ENCODE measurements at regions not wholly inside any gene's neighbourhood (a gene's known extent, or its start where the extent isn't known, plus 50 kb on each side); places are given as distances from the start of the nearest gene placed in this dataset.
A peak's percentile ranks its signal among the peaks of the same experiment; 100 is the strongest.

DNA sequence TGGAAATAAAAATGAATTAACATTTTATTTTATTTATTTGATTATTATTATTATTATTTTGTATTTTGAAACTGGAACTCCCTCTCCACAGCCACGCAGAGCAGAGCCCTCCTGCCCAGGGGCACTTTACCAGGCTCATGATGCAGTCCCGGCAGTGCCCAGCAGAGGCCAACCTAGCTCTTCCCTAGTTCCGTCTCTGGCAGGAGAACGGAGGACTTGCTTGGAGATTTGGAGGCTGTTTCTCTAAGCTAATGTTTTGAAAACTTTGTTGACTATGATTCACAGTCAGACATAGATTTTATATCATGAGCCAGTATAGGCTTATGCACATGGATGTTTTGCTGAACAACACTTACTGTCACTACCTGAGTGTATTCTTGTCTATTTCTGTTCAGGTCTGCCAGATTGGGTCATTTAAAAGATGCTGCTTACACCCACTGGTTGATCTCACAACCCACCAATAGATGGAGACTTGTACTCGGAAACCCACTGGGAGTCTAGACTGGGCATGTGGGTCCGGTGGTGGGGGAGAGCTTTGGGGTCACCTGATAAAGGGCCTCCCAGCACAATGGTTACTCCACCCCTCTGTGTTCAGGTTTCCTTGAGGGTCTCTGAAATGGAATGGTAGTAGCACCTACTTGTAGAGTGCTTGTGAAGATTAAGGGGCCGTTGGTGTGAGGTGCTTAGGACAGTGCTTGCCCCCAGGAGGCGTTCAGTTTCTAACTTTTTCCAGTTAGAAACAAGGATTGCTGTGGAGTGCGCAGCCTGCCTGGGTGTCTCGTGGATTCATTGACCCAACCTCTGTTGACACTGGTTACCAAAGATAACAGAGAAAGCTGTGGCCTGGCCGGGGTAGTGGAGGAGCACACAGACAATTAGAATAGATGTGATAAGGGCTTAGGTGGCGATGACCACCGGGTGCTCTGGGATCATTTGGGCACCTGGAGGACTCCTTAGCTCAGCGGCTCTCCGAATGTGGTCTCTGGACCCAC is 177.3 kb downstream of the HAUS1 start (continued):
- TF ChIP-seq REST (IDR thresholded peaks at IDR 0.05; ENCODE audit: borderline replicate concordance) (peak; percentile 29; the same call in 1 of the 2 replicates), REST (CRISPR knock-in tag; IDR thresholded peaks at IDR 0.05; ENCODE audit: low read depth) (no peak), ZNF274 (IDR thresholded peaks at IDR 0.05; ENCODE audit: borderline replicate concordance, low read depth, low read length) (no peak), RBM17 (IDR thresholded peaks at IDR 0.05; ENCODE audit: borderline replicate concordance, low read depth, low read length) (no peak), FOXJ3 (CRISPR knock-in tag; IDR thresholded peaks at IDR 0.05) (peak; percentile 26; the same call in 1 of the 2 replicates), SMC3 (conservative IDR thresholded peaks at IDR 0.05; ENCODE audit: insufficient read depth, low read depth, low read length) (peak; percentile 63), SUPT5H (IDR thresholded peaks at IDR 0.05) (no peak), RFX1 (IDR thresholded peaks at IDR 0.05) (peak; percentile 16; the same call in 1 of the 2 replicates), CBFA2T2 (conservative IDR thresholded peaks at IDR 0.05) (0 out of 2 replicates have a peak, but pooled peaks have one; percentile 26), BHLHE40 (IDR thresholded peaks at IDR 0.05; ENCODE audit: low read length) (0 out of 2 replicates have a peak, but pooled peaks have one; percentile 12), ZNF316 (IDR thresholded peaks at IDR 0.05) (0 out of 2 replicates have a peak, but pooled peaks have one; percentile 31)
